Effector memory CD8-positive, alpha-beta T cell (primary cell): ENCODE measurements at regions not wholly inside any gene's neighbourhood (a gene's known extent, or its start where the extent isn't known, plus 50 kb on each side); places are given as distances from the start of the nearest gene placed in this dataset.
"Not testable (repeated sequence)": the region's sequence is repeated elsewhere in the genome, so short reads cannot be mapped to it uniquely, and the experiment has no call there.

Experiments
- ATAC-seq: fragments of 150-1000 bp; cut with Tn5 transposase; replicated peaks from 2 replicates; pipeline ENCODE4 v1.10.0; 2021; ENCODE audit warnings: mild to moderate bottlenecking, moderate library complexity
- DNase-seq, 3 experiments: peaks; one replicate each; pipeline ENCODE4 v3.0.0; 2021
- H3K27ac Mint-ChIP-seq, 2 donors: one replicate each; pipeline ENCODE4 v1.8.0; 2022; ENCODE audit warnings: mild to moderate bottlenecking in 2 of 2, mixed read lengths in 2 of 2, moderate library complexity in 2 of 2
- H3K27me3 Mint-ChIP-seq, 2 donors: one replicate each; pipeline ENCODE4 v1.8.0; 2022; ENCODE audit warnings: mixed read lengths in 2 of 2
- H3K36me3 Mint-ChIP-seq: one replicate; pipeline ENCODE4 v1.8.0; 2022; ENCODE audit warnings: mild to moderate bottlenecking, moderate library complexity, mixed read lengths; ENCODE audit not compliant: insufficient read depth
- H3K4me1 Mint-ChIP-seq, 2 donors: one replicate each; pipeline ENCODE4 v1.8.0; 2022; ENCODE audit warnings: low read depth in 2 of 2, mixed read lengths in 2 of 2
- H3K4me3 Mint-ChIP-seq, 2 donors: one replicate each; pipeline ENCODE4 v1.8.0; 2022; ENCODE audit warnings: mild to moderate bottlenecking in 2 of 2, mixed read lengths in 2 of 2, moderate library complexity in 2 of 2
- H3K9me3 Mint-ChIP-seq, 2 donors: one replicate each; pipeline ENCODE4 v1.8.0; 2022; ENCODE audit warnings: mixed read lengths in 2 of 2

DNA sequence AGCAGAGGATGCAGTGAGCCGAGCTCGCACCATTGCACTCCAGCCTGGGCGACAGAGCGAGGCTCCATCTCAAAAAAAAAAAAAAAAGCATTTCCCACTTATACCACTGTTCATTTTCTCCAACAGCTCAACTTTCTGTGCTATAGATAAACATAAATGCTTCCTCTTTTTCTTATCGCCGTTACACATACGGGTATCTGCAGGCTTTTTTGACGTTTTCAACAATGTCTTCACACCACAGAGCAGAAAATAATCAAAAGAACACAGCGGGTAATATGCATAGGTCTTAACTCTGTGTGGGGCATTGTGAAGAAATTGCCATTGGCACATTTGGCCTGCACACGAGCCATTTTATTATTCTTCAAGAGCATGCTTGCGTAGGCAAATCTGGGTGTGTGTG, 86.4 kb downstream of the CAPZA3 start:
- DNase-seq (no peak), ATAC-seq (no peak)
- Mint-ChIP-seq H3K4me1 (no peaks in the 10 kb centered on the region), H3K36me3 (no peaks in the 10 kb centered on the region), H3K4me3 (no peak overlapping the region), H3K27me3 (no peaks in the 10 kb centered on the region), H3K27ac (no peak overlapping the region), H3K9me3 (peaks cover 7 to 11% of the 10 kb centered on the region in 2 donors)

DNA sequence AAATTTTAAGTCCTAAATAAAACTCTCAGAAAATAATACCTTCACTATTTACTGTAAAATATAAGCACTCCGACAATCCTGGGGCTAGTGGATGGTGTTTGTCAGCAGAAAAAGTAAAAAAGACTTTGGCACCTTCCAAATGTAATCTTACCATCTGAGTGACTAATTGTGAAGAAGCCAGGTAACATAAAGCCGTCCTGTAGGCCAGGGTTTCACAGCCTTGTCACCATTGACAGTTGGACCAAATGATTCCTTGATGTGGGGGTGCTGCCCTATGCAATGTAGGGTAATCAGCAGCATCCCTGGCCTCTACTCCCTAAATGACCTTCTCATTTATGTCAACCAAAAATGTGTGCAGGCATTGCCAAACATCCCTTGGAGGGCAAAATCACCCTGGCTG, 87.2 kb downstream of the CAPZA3 start:
- DNase-seq, result no peak
- Mint-ChIP-seq H3K9me3 (peaks cover 7 to 13% of the 10 kb centered on the region in 2 donors), H3K4me1 (no peaks in the 10 kb centered on the region), H3K4me3 (no peak overlapping the region), H3K36me3 (no peaks in the 10 kb centered on the region), H3K27ac (no peak overlapping the region), H3K27me3 (no peaks in the 10 kb centered on the region)
- ATAC-seq, result no peak

DNA sequence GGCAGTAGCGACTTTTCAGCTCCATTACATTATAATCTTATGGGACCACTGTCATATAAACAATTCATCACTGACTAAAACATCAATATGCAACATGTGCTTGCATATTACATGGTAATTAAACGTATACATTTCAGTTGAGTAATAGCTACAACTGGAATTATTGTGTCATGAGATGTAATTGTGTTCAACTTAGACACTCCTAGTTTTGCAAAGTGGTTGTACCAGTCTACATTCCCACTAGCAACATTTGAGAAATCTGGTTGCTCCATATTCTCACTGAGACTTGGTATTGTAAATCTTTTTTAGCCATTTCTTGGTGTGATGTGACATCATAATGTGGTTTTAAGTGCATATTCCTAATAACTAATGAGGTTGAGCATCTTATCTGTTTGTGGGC, 90.0 kb downstream of the CAPZA3 start:
- no peak overlapping the region for H3K4me3 Mint-ChIP-seq
- peaks cover 7 to 13% of the 10 kb centered on the region in 2 donors for H3K9me3 Mint-ChIP-seq
- H3K27ac Mint-ChIP-seq, result no peak overlapping the region
- no peak for ATAC-seq
- no peaks in the 10 kb centered on the region for H3K36me3 Mint-ChIP-seq
- no peaks in the 10 kb centered on the region for H3K4me1 Mint-ChIP-seq
- no peak for DNase-seq
- no peaks in the 10 kb centered on the region for H3K27me3 Mint-ChIP-seq

DNA sequence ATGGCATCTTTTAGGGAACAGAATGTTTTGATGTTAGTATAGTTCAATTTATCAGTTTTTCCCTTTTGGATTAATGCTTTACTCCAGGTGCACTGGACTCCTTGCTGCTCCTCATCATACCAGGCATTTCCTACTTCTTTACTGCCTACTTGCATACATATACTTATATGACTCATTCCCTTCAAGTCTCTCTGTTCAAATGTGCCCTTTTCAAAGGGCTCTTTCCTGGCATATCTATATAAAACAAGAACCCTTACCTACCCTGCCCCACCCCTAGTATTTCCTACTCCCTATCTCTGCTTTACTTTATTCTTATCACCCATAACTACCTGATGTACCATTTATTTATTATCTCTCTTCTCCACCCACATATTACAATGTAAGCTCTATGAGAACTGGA, 90.6 kb downstream of the CAPZA3 start:
- Mint-ChIP-seq H3K4me1 (no peaks in the 10 kb centered on the region), H3K27ac (no peak overlapping the region), H3K4me3 (no peak overlapping the region), H3K9me3 (peaks cover 7 to 13% of the 10 kb centered on the region in 2 donors), H3K27me3 (no peaks in the 10 kb centered on the region), H3K36me3 (no peaks in the 10 kb centered on the region)
- no peak for DNase-seq
- ATAC-seq, result no peak

DNA sequence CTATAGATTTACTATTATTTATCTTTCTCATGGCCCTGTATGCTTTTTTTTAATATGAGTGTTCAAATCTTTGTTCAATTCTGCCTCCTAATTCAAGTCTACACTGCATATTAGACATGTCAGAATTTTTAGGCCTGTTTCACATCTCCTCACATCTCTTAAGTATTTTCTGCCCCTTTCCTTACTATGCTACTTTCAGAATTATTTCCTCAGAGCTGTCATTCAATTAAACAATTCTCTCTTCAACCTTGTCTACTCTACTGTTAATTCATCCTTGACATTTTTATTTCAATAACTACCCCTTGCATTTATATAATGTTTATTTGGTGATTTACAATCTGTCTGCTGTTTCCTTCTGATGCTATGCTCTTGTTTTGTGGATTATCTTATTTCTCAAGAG, 91.1 kb downstream of the CAPZA3 start:
- no peak for ATAC-seq
- Mint-ChIP-seq H3K36me3 (no peaks in the 10 kb centered on the region), H3K27me3 (no peaks in the 10 kb centered on the region), H3K4me1 (no peaks in the 10 kb centered on the region), H3K4me3 (no peak overlapping the region), H3K27ac (no peak overlapping the region), H3K9me3 (peaks cover 7 to 13% of the 10 kb centered on the region in 2 donors)
- DNase-seq, result no peak

DNA sequence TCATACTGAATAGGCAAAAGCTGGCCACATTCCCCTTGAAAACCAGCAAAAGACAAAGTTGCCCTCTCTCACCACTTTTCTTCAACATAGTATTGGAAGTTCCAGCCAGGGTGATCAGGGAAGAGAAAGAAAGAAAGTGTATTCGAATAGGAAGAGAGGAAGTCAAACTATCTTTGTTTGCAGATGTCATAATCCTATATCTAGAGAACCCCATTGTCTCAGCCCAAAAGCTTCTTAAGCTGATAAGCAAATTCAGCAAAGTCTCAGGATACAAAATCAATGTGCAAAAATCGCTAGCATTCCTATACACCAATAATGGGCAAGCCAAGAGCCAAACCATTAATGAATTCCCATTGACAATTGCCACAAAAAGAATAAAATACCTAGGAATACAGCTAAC, 95.0 kb downstream of the CAPZA3 start:
- ATAC-seq, DNase-seq, H3K4me1 Mint-ChIP-seq, H3K27ac Mint-ChIP-seq, H3K4me3 Mint-ChIP-seq, H3K27me3 Mint-ChIP-seq, H3K36me3 Mint-ChIP-seq: not testable (repeated sequence)
- H3K9me3 Mint-ChIP-seq, result peaks cover 7 to 13% of the 10 kb centered on the region in 2 donors

DNA sequence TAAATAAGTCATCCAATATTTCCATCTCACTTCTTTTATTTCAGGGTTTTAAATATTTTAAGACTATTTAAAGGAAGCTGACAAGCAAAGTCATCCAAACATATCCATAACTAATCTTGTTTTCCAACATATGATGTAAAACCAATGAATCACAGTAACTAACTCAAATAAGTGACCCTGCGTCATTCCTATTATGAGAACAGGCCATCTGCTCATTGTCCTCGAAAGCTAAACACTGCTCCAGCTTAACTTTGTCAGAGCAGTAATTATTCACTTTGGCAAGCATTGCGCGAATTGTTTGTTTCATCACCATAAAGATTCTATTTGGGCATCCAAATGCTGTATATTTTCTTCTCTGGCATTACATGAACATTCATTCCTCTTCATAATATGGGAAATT, 99.1 kb downstream of the CAPZA3 start:
- Mint-ChIP-seq H3K36me3 (no peaks in the 10 kb centered on the region), H3K27me3 (peaks cover 0 to 10% of the 10 kb centered on the region in 2 donors), H3K9me3 (peaks cover 2 to 3% of the 10 kb centered on the region in 2 donors), H3K27ac (no peak overlapping the region), H3K4me1 (no peaks in the 10 kb centered on the region), H3K4me3 (no peak overlapping the region)
- ATAC-seq, result no peak
- no peak for DNase-seq

DNA sequence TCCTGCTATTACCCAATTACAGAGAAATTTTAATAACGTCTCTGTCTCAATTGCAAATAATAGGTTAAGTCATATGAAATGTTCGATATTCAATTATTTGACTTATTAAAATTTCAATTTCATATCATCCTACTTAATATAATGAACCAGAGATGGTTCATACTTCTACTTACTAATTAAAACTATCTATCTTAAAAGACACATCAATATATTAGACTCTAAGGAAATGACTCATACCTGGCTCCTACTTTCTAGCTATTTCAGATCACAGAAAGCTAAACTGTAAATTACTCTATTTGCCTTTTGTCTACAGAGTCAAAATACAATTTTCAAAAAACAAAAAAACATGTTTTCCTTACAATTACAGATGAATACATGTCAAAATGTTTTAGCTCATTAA, 99.6 kb downstream of the CAPZA3 start:
- ATAC-seq, result no peak
- Mint-ChIP-seq H3K9me3 (peaks cover 3 to 8% of the 10 kb centered on the region in 2 donors), H3K4me3 (no peak overlapping the region), H3K27me3 (peaks cover 0 to 15% of the 10 kb centered on the region in 2 donors), H3K4me1 (no peaks in the 10 kb centered on the region), H3K36me3 (no peaks in the 10 kb centered on the region), H3K27ac (no peak overlapping the region)
- DNase-seq, result no peak

DNA sequence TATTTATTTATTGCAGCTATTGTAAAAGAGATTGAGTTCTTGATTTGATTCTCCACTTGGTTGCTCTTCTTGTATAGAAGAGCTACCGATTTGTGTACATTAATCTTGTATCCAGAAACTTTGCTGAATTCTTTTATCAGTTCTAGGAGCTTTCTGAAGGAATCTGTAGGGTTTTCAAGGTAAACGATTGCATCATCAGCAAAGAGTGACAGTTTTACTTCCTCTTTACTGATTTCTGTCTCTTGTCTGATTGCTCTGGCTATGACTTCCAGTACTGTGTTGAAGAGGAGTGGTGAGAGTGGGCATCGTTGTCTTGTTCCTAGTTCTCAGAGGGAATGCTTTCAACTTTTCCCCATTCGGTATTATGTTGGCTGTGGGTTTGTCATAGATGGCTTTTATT, 103.1 kb downstream of the CAPZA3 start:
- peaks cover 0 to 46% of the 10 kb centered on the region in 2 donors for H3K27me3 Mint-ChIP-seq
- not testable (repeated sequence) for DNase-seq, H3K4me3 Mint-ChIP-seq, H3K9me3 Mint-ChIP-seq, H3K36me3 Mint-ChIP-seq, H3K27ac Mint-ChIP-seq, ATAC-seq, H3K4me1 Mint-ChIP-seq

DNA sequence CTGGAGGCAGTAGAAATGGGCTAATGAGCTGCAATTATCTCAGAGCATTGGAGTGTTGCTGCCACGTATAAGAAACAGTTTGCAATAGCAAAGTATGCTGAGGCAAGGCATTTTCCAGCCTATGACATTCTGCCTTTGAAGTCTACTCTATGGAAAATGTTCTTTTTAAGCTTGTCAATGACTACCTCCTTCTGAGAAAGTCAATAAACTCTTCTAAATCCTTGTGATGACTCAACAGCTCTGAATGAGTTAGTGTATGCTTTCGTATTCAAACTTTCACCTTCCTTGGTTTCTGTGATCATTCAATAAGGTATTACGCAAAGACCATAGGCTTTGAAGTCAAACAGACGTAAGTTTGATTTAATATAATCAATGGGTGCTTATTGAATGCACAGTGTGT, 111.2 kb downstream of the CAPZA3 start:
- no peak for ATAC-seq
- H3K9me3 Mint-ChIP-seq, result no peaks in the 10 kb centered on the region
- H3K27ac Mint-ChIP-seq, result no peak overlapping the region
- DNase-seq, result no peak
- H3K36me3 Mint-ChIP-seq, result no peaks in the 10 kb centered on the region
- H3K27me3 Mint-ChIP-seq, result peaks cover 5 to 20% of the 10 kb centered on the region in 2 donors
- no peaks in the 10 kb centered on the region for H3K4me1 Mint-ChIP-seq
- H3K4me3 Mint-ChIP-seq, result no peak overlapping the region

DNA sequence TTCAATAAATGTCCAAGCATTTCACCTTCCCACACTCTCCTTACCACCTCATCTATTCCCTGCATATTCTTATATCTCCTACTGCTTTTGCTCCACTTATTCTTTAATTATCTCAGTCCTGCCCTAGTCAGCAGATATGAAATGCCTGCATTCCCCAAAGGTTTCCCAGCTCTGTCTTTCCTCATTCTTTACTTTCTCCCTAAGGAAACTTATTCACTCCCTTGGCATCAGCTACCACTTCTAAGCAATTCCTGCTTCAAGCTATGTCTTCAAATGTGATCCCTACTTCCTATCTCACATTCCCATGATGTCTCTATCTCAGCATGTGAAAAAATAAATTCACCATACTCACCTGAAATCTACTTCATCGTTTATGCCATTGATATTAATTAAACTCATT, 111.8 kb downstream of the CAPZA3 start:
- H3K27ac Mint-ChIP-seq, result no peak overlapping the region
- DNase-seq (no peak), ATAC-seq (no peak)
- H3K4me3 Mint-ChIP-seq, result no peak overlapping the region
- H3K27me3 Mint-ChIP-seq, result peaks cover 7 to 13% of the 10 kb centered on the region in 2 donors
- no peaks in the 10 kb centered on the region for H3K4me1 Mint-ChIP-seq
- H3K36me3 Mint-ChIP-seq, result no peaks in the 10 kb centered on the region
- no peaks in the 10 kb centered on the region for H3K9me3 Mint-ChIP-seq

DNA sequence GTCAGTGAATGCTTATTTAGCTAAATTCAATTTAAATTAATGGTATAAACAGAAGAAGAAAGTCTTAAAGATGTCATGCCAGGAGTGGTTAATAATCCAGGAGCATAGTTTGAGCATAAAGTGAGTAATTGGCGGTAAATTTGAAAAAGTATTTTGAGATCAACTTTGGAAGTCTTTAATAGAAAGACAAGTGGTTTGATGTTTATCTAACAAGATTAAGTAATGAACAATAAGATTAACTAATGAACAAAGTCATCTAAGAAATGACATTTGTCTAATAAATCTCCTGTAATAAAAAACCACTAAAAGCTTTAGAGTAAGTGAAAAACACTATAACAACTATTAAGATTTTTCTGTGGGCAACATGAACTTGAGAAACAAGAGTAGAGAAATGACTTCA, 112.8 kb downstream of the CAPZA3 start:
- H3K36me3 Mint-ChIP-seq, result no peaks in the 10 kb centered on the region
- ATAC-seq, result no peak
- H3K4me1 Mint-ChIP-seq, result no peaks in the 10 kb centered on the region
- no peak overlapping the region for H3K4me3 Mint-ChIP-seq
- H3K27ac Mint-ChIP-seq, result no peak overlapping the region
- DNase-seq, result no peak
- no peaks in the 10 kb centered on the region for H3K9me3 Mint-ChIP-seq
- peaks cover 4 to 7% of the 10 kb centered on the region in 2 donors for H3K27me3 Mint-ChIP-seq

DNA sequence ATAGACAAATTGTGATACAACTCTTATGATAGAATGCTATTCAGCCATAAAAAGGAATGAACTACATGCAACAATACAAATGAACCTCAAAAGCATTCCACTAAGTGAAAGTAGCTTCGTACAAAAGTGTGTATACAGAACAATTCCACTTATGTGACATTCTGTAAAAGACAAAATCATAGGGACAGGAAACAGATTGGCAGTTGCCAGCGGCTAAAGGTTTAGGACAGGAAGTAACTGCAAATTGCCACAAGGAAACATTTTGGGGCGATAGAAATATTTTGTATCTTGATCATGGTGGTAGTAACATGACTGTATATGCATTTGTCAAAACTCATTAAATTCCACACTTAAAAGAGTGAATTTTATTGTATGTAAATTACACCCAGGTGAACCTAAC, 113.4 kb downstream of the CAPZA3 start:
- no peak overlapping the region for H3K27ac Mint-ChIP-seq
- DNase-seq (no peak), ATAC-seq (no peak)
- H3K27me3 Mint-ChIP-seq, result peaks cover 0 to 7% of the 10 kb centered on the region in 2 donors
- H3K4me3 Mint-ChIP-seq, result no peak overlapping the region
- no peaks in the 10 kb centered on the region for H3K4me1 Mint-ChIP-seq
- H3K36me3 Mint-ChIP-seq, result no peaks in the 10 kb centered on the region
- H3K9me3 Mint-ChIP-seq, result no peaks in the 10 kb centered on the region

DNA sequence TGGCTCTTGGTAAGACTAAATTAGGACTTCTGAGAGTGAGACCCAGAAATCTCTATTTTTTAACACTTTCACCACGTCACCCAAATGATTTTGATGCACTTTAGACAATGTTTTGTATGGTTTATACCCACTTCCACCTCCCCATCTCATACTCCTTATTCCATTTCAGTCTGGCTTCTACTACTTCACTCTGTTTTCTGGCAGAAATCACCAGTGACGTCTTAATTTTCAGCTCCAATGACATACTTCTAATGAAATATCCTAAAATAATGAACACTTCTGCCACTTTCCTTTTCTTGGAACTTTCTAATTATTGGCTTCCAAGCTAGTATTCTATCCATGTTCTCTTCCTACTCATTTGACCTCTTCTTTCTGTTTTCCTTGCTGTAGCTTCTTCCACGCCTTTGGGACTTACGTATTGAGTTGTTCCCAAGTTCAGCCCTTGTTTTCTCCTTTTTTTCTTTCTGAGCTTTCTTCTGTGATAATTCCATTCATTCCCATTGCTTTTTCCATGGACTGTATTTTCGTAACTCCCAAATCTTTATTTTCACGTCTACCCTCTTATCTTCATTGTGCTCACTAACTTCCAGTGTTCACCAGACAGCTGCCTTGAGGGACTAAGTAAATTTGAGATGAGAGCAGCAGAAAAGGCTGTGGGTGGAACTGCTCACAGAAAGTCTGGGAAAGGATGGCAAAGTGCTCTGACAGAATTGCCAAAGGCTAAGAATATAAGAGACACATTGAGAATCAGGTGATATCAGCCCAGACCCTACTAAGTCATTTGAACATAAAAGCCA, 115.8 kb downstream of the CAPZA3 start:
- H3K27me3 Mint-ChIP-seq, result peaks cover 0 to 7% of the 10 kb centered on the region in 2 donors
- H3K36me3 Mint-ChIP-seq, result no peaks in the 10 kb centered on the region
- no peak overlapping the region for H3K4me3 Mint-ChIP-seq
- no peaks in the 10 kb centered on the region for H3K9me3 Mint-ChIP-seq
- H3K27ac Mint-ChIP-seq, result no peak overlapping the region
- DNase-seq, result no peak
- H3K4me1 Mint-ChIP-seq, result no peaks in the 10 kb centered on the region
- no peak for ATAC-seq
